Thyroid gland (tissue), 1 donor: ENCODE measurements at regions not wholly inside any gene's neighbourhood (a gene's known extent, or its start where the extent isn't known, plus 50 kb on each side); places are given as distances from the start of the nearest gene placed in this dataset. TPM values are rescaled to one million over a fixed set of nuclear protein-coding genes. Genes with fewer than 3 reads are reported as not detected.

Experiments
- small RNA-seq: library from RNA; depleted of rRNA; stranded (forward); fragments of <200 nt; gene quantifications from one replicate; pipeline ENCODE3, GENCODE V24; 2016

Small RNAs in the stretch of these regions (small RNA-seq; reads per million reads assigned to genes)
- gene AC114737.2 = not detected
